Smooth muscle cell (in vitro differentiated cells): ENCODE measurements at regions not wholly inside any gene's neighbourhood (a gene's known extent, or its start where the extent isn't known, plus 50 kb on each side); places are given as distances from the start of the nearest gene placed in this dataset.
"Not testable (repeated sequence)": the region's sequence is repeated elsewhere in the genome, so short reads cannot be mapped to it uniquely, and the experiment has no call there.

Experiments
- DNase-seq: peaks from one replicate; lab custom pipeline; 2025; ENCODE audit not compliant: unreplicated experiment; lab: John Stamatoyannopoulos, UW
- H2AFZ ChIP-seq: fragments of 200-600 bp; sonication (generic); 2 replicates; pipeline ENCODE4 v1.6.0; 2016; ENCODE audit warnings: antibody characterized with exemption, low read depth, mild to moderate bottlenecking
- H3F3A ChIP-seq: fragments of 200-600 bp; sonication (generic); 2 replicates; pipeline ENCODE4 v1.6.0; 2017; ENCODE audit warnings: antibody characterized with exemption, low read depth
- H3K27ac ChIP-seq: fragments of 200-600 bp; sonication (generic); 2 replicates; pipeline ENCODE4 v1.5.1; 2016; ENCODE audit warnings: low read depth, mild to moderate bottlenecking
- H3K27me3 ChIP-seq: fragments of 200-600 bp; sonication (generic); 2 replicates; pipeline ENCODE4 v1.6.1; 2016; ENCODE audit warnings: low read depth, mild to moderate bottlenecking
- H3K36me3 ChIP-seq: fragments of 200-600 bp; sonication (generic); 2 replicates; pipeline ENCODE4 v1.5.1; 2016; ENCODE audit warnings: low read depth
- H3K4me1 ChIP-seq: fragments of 200-600 bp; sonication (generic); 2 replicates; pipeline ENCODE4 v1.5.1; 2016; ENCODE audit warnings: low read depth
- H3K4me2 ChIP-seq: fragments of 200-600 bp; sonication (generic); 2 replicates; pipeline ENCODE4 v1.6.0; 2016; ENCODE audit warnings: mild to moderate bottlenecking
- H3K4me3 ChIP-seq: fragments of 200-600 bp; sonication (generic); 2 replicates; pipeline ENCODE4 v1.5.1; 2016; ENCODE audit warnings: mild to moderate bottlenecking
- H3K79me2 ChIP-seq: fragments of 200-600 bp; sonication (generic); 2 replicates; pipeline ENCODE4 v1.6.0; 2016; ENCODE audit warnings: low read depth, mild to moderate bottlenecking
- H3K9ac ChIP-seq: fragments of 200-600 bp; sonication (generic); 2 replicates; pipeline ENCODE4 v1.6.0; 2016; ENCODE audit warnings: low read depth
- H3K9me3 ChIP-seq: fragments of 200-600 bp; sonication (generic); replicated peaks from 2 replicates; pipeline ENCODE4 v1.5.1; 2016; ENCODE audit warnings: low read depth
- H4K20me1 ChIP-seq: fragments of 200-600 bp; sonication (generic); 2 replicates; pipeline ENCODE4 v1.6.0; 2016; ENCODE audit warnings: low read depth
- CTCF ChIP-seq: fragments of 200-600 bp; sonication (generic); IDR thresholded peaks from 2 replicates; pipeline ENCODE4 v1.5.1; 2017; ENCODE audit warnings: borderline replicate concordance, mild to moderate bottlenecking, antibody characterized with exemption; ENCODE audit not compliant: insufficient read depth, poor library complexity, severe bottlenecking
- WGBS: methylation state at CpG from one replicate; pipeline ENCODE4 v1.1.7; 2016; ENCODE audit warnings: low lambda C conversion rate; 5-methylcytosine and 5-hydroxymethylcytosine counted together

GRCh38 chr15:75792236-75792635 lies 51.0 kb upstream of the UBE2Q2 start:
- not testable (repeated sequence) for H3K4me2 ChIP-seq, DNase-seq, H2AFZ ChIP-seq, H3F3A ChIP-seq, H3K36me3 ChIP-seq, H3K9me3 ChIP-seq, H3K9ac ChIP-seq, H3K4me3 ChIP-seq, H3K27ac ChIP-seq, H3K79me2 ChIP-seq, H4K20me1 ChIP-seq, H3K4me1 ChIP-seq
- peaks cover 13% of the 10 kb centered on the region for H3K27me3 ChIP-seq
- 96% methylated on average over 6 of the region's 6 CpGs for WGBS

GRCh38 chr15:75791337-75791713 lies 51.9 kb upstream of the UBE2Q2 start:
- no peaks in the 10 kb centered on the region for H3K36me3 ChIP-seq
- TF ChIP-seq CTCF = no peak

GRCh38 chr15:75790631-75791336 lies 52.5 kb upstream of the UBE2Q2 start:
- WGBS = 83% methylated on average over 11 of the region's 11 CpGs
- no peak overlapping the region for H3K4me2 ChIP-seq
- no peaks in the 10 kb centered on the region for H3K4me1 ChIP-seq
- H3F3A ChIP-seq = no peaks in the 10 kb centered on the region
- H4K20me1 ChIP-seq = no peaks in the 10 kb centered on the region
- no peaks in the 10 kb centered on the region for H3K9me3 ChIP-seq
- no peak for TF ChIP-seq CTCF
- peaks cover 13% of the 10 kb centered on the region for H3K27me3 ChIP-seq
- H3K9ac ChIP-seq = no peak overlapping the region
- no peak for DNase-seq
- H2AFZ ChIP-seq = no peak overlapping the region
- H3K79me2 ChIP-seq = no peaks in the 10 kb centered on the region
- no peaks in the 10 kb centered on the region for H3K36me3 ChIP-seq
- no peak overlapping the region for H3K4me3 ChIP-seq
- no peak overlapping the region for H3K27ac ChIP-seq

More at GRCh38 chr15:75791337-75791713, 51.9 kb upstream of the UBE2Q2 start:
- H3K4me1 ChIP-seq = no peaks in the 10 kb centered on the region
- H3K9ac ChIP-seq = no peak overlapping the region
- no peak overlapping the region for H3K4me2 ChIP-seq
- H3F3A ChIP-seq = no peaks in the 10 kb centered on the region
- no peaks in the 10 kb centered on the region for H3K9me3 ChIP-seq
- no peaks in the 10 kb centered on the region for H4K20me1 ChIP-seq
- H3K4me3 ChIP-seq = no peak overlapping the region
- H3K27ac ChIP-seq = no peak overlapping the region
- no peaks in the 10 kb centered on the region for H3K79me2 ChIP-seq
- no peak for DNase-seq
- no peak overlapping the region for H2AFZ ChIP-seq
- 94% methylated on average over 14 of the region's 14 CpGs for WGBS
- peaks cover 13% of the 10 kb centered on the region for H3K27me3 ChIP-seq

GRCh38 chr15:75786575-75786947 lies 56.7 kb upstream of the UBE2Q2 start:
- Histone ChIP-seq H3K27me3 (peaks cover 18% of the 10 kb centered on the region), H3K4me2 (no peak overlapping the region)
- no peak for DNase-seq

More at GRCh38 chr15:75786575-75786947, 56.7 kb upstream of the UBE2Q2 start:
- Histone ChIP-seq H3K9ac (no peak overlapping the region), H4K20me1 (no peaks in the 10 kb centered on the region), H3K4me3 (no peak overlapping the region), H3K27ac (no peak overlapping the region), H3F3A (no peaks in the 10 kb centered on the region), H3K9me3 (no peaks in the 10 kb centered on the region), H2AFZ (no peak overlapping the region), H3K4me1 (no peaks in the 10 kb centered on the region), H3K36me3 (no peaks in the 10 kb centered on the region), H3K79me2 (no peaks in the 10 kb centered on the region)
- 85% methylated on average over 15 of the region's 15 CpGs for WGBS
- TF ChIP-seq CTCF = no peak
